ENCODE measurements at regions not wholly inside any gene's neighbourhood (a gene's known extent, or its start where the extent isn't known, plus 50 kb on each side); places are given as distances from the start of the nearest gene placed in this dataset.

DNA sequence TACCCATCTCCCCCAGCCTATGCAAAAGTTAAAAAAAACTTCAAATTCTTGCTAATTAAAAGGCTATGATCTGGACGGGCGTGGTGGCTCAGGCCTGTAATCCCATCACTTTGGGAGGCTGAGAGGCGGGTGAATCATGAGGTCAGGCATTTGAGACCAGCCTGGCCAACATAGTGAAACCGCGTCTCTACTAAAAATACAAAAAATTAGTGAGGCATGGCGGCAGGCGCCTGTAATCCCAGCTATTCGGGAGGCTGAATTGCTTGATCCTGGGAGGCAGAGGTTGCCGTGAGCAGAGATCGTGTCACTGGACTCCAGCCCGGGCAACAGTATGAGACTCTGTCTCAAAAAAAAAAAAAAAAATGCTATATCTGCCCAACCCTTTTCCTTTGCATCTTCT is 925.4 kb downstream of the GALC start:
- ATAC-seq (replicated peaks): no peak
- no peak overlapping the region for H3K4me3 Mint-ChIP-seq
- no peaks in the 10 kb centered on the region for H3K36me3 Mint-ChIP-seq
- H3K4me1 Mint-ChIP-seq: no peaks in the 10 kb centered on the region
- DNase-seq: no peak
- H3K27ac Mint-ChIP-seq: no peak overlapping the region
- peaks cover 1 to 4% of the 10 kb centered on the region in 2 donors for H3K9me3 Mint-ChIP-seq
- no peaks in the 10 kb centered on the region for H3K27me3 Mint-ChIP-seq

DNA sequence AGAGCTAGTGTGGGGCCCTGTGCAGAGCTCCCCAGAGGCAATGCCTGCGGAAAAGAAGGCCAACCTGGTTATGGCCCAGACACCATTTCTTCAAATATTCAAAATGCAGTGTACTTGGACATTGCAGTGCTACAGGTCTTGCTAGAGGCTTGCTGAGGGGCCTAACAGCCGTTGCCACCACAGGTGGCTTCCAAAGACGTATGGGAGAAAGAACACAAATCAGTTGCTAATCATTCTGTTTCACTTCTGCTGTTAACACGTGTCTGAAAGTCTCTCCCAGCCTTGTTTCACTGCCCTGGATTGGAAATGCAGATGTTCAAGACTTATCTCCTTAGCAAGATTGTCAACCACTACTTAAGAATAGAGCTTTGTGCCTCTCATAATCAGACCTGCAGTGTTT is 925.9 kb downstream of the GALC start:
- Mint-ChIP-seq H3K9me3 (peaks cover 1 to 4% of the 10 kb centered on the region in 2 donors), H3K4me1 (no peaks in the 10 kb centered on the region), H3K27me3 (no peaks in the 10 kb centered on the region), H3K36me3 (no peaks in the 10 kb centered on the region), H3K4me3 (no peak overlapping the region), H3K27ac (no peak overlapping the region)
- DNase-seq: no peak
- ATAC-seq (replicated peaks): no peak

DNA sequence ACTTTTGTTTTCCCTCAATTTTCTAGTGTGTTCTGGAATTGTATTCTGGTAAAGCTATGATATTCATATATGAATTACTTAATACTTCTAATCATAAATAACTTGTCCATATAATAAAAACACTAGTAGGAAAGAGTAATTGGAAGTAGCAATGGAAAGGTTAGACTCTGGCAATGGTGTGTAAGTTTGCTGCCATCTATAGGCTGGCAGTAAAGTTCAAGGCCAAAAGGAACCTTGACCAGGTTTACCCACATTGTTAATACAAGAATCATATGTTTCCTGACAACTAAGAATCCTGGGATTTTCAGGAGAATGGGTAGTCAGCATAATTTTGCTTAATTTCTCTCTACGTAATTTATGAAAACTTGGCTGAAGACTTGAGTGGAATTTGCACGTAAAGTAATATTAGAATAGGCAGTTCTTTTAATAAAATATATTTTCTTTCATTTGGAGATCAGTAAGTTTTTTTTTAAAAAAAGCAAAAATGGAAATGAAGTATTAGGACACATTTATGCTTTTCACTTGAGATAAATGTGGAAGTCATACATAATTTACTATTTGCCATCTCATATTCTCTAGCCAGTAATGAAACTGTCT is 926.7 kb downstream of the GALC start:
- DNase-seq: no peak
- ATAC-seq (replicated peaks): no peak
- H3K4me3 Mint-ChIP-seq: no peak overlapping the region
- H3K36me3 Mint-ChIP-seq: no peaks in the 10 kb centered on the region
- no peaks in the 10 kb centered on the region for H3K27me3 Mint-ChIP-seq
- no peaks in the 10 kb centered on the region for H3K4me1 Mint-ChIP-seq
- H3K9me3 Mint-ChIP-seq: peaks cover 1 to 4% of the 10 kb centered on the region in 2 donors
- no peak overlapping the region for H3K27ac Mint-ChIP-seq

DNA sequence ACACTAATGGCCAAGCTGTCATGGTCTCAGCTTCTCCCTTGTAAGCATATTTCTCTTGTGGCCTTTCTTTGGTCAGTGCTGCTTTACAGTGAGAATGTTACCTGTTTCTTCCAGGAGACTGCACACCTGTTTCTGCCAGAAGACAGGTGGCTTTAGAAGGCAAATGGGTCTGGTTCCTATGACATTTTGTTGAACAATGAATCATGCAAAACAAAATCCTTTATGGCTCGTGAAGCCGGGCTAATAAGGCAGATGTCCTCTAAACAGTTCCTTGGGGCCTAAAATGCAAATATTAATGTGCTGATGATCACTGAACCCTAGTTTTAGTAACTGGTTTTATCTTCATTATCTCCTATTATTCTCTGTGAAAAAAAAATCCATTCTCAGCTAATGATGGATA is 927.6 kb downstream of the GALC start:
- ATAC-seq (replicated peaks): no peak
- DNase-seq: no peak
- H3K27me3 Mint-ChIP-seq: no peaks in the 10 kb centered on the region
- no peak overlapping the region for H3K27ac Mint-ChIP-seq
- peaks cover 1 to 4% of the 10 kb centered on the region in 2 donors for H3K9me3 Mint-ChIP-seq
- H3K36me3 Mint-ChIP-seq: no peaks in the 10 kb centered on the region
- H3K4me3 Mint-ChIP-seq: no peak overlapping the region
- no peaks in the 10 kb centered on the region for H3K4me1 Mint-ChIP-seq

DNA sequence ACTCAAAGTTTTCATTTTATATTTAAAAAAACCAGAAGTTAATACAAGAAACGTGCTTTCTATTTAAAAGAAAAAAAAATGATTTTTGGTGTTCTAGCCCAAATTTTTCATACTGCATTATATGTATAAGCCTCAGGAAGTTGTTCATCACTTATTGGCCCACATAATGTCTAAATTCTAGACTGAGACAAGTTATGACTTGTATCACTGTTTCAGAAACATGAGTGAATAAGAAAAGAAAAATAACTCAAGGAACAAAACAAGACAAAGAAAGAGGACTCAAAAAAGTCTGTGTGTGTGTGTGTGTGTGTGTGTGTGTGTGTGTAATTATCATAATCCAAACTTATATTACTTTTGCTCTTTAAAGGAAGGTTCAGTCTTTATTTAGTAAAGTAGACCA is 929.8 kb downstream of the GALC start:
- Mint-ChIP-seq H3K36me3 (no peaks in the 10 kb centered on the region), H3K9me3 (peaks cover under 1 to 9% of the 10 kb centered on the region in 2 donors), H3K4me3 (no peak overlapping the region), H3K27me3 (no peaks in the 10 kb centered on the region), H3K4me1 (no peaks in the 10 kb centered on the region), H3K27ac (no peak overlapping the region)
- DNase-seq (no peak), ATAC-seq (replicated peaks) (no peak)

DNA sequence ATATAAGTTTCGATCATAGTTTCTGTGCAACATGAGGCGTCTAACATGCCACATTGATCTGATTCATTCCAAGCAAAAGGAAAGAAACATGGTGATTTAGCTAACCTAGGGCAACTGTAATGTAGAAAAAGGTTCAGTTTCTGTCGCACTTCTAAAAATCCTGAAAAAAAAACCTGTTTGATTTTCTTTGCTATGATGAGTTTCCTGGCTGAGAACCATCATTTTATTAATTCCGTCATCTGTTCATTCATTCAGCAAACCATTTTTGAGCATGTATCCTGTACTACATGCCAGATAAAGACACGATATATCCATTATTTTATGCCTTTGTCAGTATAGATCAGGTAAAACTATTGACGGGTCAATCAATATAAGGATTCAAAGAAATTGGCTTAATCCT is 932.6 kb downstream of the GALC start:
- Mint-ChIP-seq H3K27me3 (no peaks in the 10 kb centered on the region), H3K4me1 (no peaks in the 10 kb centered on the region), H3K4me3 (no peak overlapping the region), H3K9me3 (peaks cover 2 to 10% of the 10 kb centered on the region in 2 donors), H3K36me3 (no peaks in the 10 kb centered on the region), H3K27ac (no peak overlapping the region)
- ATAC-seq (replicated peaks) (no peak), DNase-seq (no peak)

DNA sequence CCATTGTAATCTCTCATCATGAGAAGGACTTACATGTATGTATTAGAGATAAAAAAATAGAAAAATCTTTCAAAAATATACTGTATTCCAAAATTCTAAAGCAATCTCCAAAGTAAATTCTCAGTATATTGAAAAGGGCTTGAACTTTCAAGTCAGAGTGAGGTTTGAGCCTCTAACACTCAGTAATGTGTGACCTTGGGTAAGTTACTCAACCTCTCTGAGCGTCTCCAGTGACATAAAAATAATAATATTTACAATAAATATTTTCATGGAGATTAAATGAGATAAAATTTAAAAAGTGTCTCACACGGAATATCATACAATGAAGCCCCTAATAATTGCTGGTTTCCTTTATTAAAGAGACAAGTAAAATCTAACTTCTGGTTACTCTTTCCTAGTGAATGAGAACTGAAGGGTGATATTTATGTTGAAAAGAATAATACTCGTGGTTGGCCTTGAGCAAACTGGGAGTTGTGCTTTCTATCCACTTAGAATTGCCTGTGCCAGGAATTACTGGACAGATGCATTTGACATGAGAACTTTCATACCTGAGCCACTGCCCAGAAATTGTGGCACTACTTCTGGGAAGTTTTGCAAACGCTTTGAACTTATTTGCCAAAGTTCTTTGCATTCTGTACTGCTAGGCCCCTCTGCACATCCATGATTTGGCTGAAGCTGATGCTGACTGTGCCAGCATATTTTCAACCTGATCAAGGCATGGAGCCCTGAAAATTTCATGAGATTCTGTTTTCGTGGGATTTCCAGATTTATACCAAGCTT is 933.7 kb downstream of the GALC start:
- H3K27ac Mint-ChIP-seq: no peak overlapping the region
- no peak for DNase-seq
- no peak overlapping the region for H3K4me3 Mint-ChIP-seq
- H3K9me3 Mint-ChIP-seq: peaks cover 2 to 9% of the 10 kb centered on the region in 2 donors
- H3K27me3 Mint-ChIP-seq: no peaks in the 10 kb centered on the region
- no peaks in the 10 kb centered on the region for H3K36me3 Mint-ChIP-seq
- no peaks in the 10 kb centered on the region for H3K4me1 Mint-ChIP-seq
- ATAC-seq (replicated peaks): no peak

DNA sequence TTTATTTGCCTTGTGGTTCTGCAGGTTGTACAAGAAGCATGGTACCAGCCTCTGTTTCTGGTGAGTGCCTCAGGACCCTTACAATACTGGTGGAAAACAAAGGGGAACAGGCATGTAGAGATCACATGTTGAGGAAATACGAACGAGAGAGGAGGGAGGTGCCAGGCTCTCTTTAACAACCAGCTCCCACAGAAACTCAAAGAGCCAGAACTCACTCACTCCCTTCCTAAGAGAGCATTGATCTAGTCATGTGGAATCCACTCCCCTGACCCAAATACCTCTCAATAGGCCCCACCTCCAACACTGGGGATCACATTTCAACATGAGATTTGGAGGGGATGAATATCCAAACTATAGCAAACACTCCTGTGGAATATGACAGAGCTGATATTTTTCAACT is 938.0 kb downstream of the GALC start:
- Mint-ChIP-seq H3K27me3 (no peaks in the 10 kb centered on the region), H3K4me3 (no peak overlapping the region), H3K36me3 (no peaks in the 10 kb centered on the region), H3K4me1 (no peaks in the 10 kb centered on the region), H3K27ac (no peak overlapping the region), H3K9me3 (peaks cover 2 to 6% of the 10 kb centered on the region in 2 donors)
- ATAC-seq (replicated peaks) (no peak), DNase-seq (no peak)

DNA sequence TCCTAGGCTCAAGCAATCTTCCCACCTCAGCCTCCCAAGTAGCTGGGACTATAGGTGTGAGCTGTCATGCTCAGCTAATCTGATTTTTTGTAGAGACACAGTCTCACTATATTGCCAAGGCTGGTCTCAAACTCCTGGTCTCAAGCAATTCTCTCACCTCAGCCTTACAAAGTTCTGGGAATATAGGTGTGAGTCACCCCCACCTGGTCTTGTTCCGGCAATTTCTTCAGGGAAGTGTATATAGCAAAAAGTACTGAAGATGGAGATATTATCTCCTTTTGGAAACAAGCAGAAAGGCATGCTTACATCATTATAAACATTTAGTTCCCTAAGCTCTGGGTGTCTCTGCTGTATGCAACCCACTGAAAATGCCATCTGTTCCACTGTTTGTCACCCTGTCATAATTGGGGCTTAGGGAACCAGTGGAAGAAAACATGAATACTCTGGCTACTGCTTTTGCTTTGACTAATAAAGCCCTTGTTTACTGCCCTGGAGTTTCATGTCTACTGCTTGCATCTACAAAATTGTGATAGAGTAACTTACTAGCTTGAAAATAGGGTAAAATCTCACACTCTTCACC is 940.2 kb downstream of the GALC start:
- no peak overlapping the region for H3K4me3 Mint-ChIP-seq
- no peak overlapping the region for H3K27ac Mint-ChIP-seq
- no peaks in the 10 kb centered on the region for H3K4me1 Mint-ChIP-seq
- H3K9me3 Mint-ChIP-seq: no peaks in the 10 kb centered on the region
- no peaks in the 10 kb centered on the region for H3K36me3 Mint-ChIP-seq
- no peak for ATAC-seq (replicated peaks)
- H3K27me3 Mint-ChIP-seq: no peaks in the 10 kb centered on the region
- DNase-seq: no peak

DNA sequence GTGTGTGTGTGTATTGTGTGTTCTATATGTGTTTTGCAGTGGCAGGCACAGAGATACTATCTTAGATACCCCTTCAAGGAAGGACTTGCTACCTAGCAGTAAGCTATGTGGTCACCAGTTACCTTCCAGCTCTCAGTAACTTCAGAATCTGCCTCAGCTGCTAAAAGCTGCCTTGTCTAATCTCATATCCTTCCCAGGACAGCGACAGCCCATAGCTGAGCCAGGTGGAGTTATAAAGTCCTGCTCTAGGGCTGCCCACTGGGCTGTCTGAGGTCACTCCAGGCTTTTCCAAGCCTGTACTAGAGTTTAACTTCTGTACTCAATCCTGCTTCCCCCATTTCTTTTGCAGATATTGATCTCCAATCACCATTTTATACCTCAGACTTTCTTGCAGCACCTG is 942.6 kb downstream of the GALC start:
- no peak for ATAC-seq (replicated peaks)

DNA sequence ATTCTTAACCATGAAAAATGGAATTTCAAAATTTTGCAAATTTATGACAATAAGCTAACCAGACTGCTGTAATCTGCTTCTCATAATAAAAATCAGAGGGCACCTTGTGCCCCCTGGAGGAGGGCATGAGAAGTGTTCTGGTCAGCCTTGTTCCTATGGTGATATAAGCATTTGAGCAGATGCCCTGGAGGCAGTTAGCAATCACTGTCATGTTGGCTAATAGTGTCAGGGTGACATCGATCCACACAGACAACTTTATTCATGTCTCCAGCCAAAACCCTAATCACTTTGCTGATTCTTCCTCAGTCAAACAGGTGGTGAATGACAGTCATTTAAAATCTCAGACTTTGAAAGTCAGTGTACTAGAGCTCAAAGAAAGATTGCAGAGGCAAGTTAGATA is 943.0 kb downstream of the GALC start:
- Mint-ChIP-seq H3K27me3 (no peaks in the 10 kb centered on the region), H3K27ac (no peak overlapping the region), H3K36me3 (no peaks in the 10 kb centered on the region), H3K4me3 (no peak overlapping the region), H3K9me3 (peaks cover 0 to 5% of the 10 kb centered on the region in 2 donors), H3K4me1 (no peaks in the 10 kb centered on the region)
- ATAC-seq (replicated peaks) (peak in 1 of 2 donors; percentile 39), DNase-seq (no peak)

More for the DNA sequence above, 942.6 kb downstream of the GALC start:
- Mint-ChIP-seq H3K27ac (no peak overlapping the region), H3K36me3 (no peaks in the 10 kb centered on the region), H3K9me3 (peaks cover 0 to 2% of the 10 kb centered on the region in 2 donors), H3K4me1 (no peaks in the 10 kb centered on the region), H3K4me3 (no peak overlapping the region), H3K27me3 (no peaks in the 10 kb centered on the region)
- no peak for DNase-seq

DNA sequence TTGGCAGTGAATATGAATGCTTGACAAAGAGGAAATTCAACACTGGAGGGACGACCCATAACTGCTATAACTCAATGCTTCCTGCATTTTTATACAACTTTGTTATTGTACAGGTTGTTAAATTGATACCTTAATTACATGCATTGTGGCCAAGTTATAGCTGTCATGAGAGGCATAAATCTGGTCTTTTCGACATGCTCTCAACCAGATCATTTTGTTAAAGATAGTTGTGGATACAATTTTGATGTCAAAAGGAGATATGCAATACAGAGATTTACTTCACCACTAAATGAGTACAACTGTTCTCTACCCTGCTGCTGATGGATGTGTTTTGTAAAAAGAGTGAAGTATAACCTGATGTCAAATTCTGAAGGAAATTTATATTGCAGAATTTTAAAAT is 946.0 kb downstream of the GALC start:
- H3K36me3 Mint-ChIP-seq: no peaks in the 10 kb centered on the region
- DNase-seq: no peak
- no peaks in the 10 kb centered on the region for H3K4me1 Mint-ChIP-seq
- peaks cover 0 to 5% of the 10 kb centered on the region in 2 donors for H3K9me3 Mint-ChIP-seq
- no peak overlapping the region for H3K4me3 Mint-ChIP-seq
- no peak overlapping the region for H3K27ac Mint-ChIP-seq
- ATAC-seq (replicated peaks): no peak
- no peaks in the 10 kb centered on the region for H3K27me3 Mint-ChIP-seq

DNA sequence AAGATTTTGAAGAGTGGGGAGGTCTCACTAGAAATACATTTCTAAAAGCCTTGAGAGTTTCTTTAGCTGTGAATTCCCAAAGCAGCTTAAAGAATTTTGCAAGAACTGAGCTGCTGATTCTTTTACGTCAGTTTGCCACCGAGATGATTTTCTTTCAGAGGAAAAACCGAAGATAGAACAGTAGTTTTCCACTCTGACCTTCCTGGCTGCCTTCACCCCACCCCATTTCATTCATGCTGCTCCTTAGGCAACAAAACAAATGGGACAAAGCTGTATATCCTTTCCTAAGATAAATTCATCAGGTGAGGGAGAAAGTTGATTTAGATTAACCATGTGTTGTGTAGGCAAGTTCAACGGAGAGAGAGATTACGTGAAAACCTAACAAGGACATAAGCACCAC is 947.0 kb downstream of the GALC start:
- no peak overlapping the region for H3K4me3 Mint-ChIP-seq

DNA sequence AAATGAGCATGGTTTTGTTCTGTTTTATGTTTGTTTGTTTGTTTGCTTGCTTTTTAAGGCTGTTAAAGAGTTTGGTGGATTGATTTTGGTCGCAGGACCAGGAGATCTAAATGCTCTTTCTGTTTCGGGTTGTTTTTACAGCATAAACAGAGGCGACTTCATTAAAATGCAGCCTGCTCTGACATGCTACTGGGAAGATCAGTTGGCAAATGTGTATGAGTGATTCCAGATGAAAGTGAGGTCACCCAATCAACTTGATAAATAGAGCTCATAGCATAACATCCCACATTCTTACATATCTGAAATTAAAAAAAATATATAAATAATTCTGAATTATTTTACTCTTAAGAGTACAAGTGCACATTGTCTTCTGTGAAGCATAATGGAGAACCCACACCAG is 947.7 kb downstream of the GALC start:
- Mint-ChIP-seq H3K27ac (no peak overlapping the region), H3K9me3 (peaks cover 0 to 5% of the 10 kb centered on the region in 2 donors), H3K36me3 (no peaks in the 10 kb centered on the region), H3K4me3 (no peak overlapping the region), H3K4me1 (no peaks in the 10 kb centered on the region), H3K27me3 (no peaks in the 10 kb centered on the region)
- no peak for DNase-seq
- ATAC-seq (replicated peaks): no peak

More for the DNA sequence above, 947.0 kb downstream of the GALC start:
- ATAC-seq (replicated peaks): no peak
- H3K4me1 Mint-ChIP-seq: no peaks in the 10 kb centered on the region
- H3K27ac Mint-ChIP-seq: no peak overlapping the region
- no peaks in the 10 kb centered on the region for H3K36me3 Mint-ChIP-seq
- H3K9me3 Mint-ChIP-seq: peaks cover 0 to 5% of the 10 kb centered on the region in 2 donors
- H3K27me3 Mint-ChIP-seq: no peaks in the 10 kb centered on the region
- no peak for DNase-seq

DNA sequence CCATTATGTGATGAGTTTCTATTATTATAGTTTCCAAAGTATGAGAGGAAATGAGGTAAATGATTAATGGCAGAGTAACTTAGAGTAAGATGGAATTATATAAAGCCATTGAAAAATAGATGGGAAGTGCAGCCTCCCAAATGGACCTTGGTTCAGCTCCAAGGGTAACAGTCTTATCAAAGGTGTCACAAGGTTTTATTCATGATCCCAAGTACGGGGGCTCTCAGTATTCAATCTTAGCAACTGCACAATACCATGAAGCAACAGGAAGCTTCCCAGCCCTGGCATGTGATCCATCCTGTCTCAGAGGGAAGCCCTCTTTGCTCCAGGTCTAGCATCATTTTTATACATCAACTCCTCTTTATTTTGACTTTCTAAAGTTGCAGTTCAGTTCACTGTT is 948.2 kb downstream of the GALC start:
- Mint-ChIP-seq H3K4me3 (no peak overlapping the region), H3K9me3 (peaks cover 0 to 5% of the 10 kb centered on the region in 2 donors)
- ATAC-seq (replicated peaks): no peak

More for the DNA sequence above, 948.2 kb downstream of the GALC start:
- H3K4me1 Mint-ChIP-seq: no peaks in the 10 kb centered on the region
- no peaks in the 10 kb centered on the region for H3K27me3 Mint-ChIP-seq
- H3K27ac Mint-ChIP-seq: no peak overlapping the region
- no peak for DNase-seq
- H3K36me3 Mint-ChIP-seq: no peaks in the 10 kb centered on the region
